Nephron progenitor cell (in vitro differentiated cells): ENCODE measurements at regions not wholly inside any gene's neighbourhood (a gene's known extent, or its start where the extent isn't known, plus 50 kb on each side); places are given as distances from the start of the nearest gene placed in this dataset.
A peak's percentile ranks its signal among the peaks of the same experiment; 100 is the strongest.

Source experiments
- DNase-seq: peaks from one replicate; pipeline ENCODE4 v3.0.0; 2021
- H3K27ac Mint-ChIP-seq: 2 replicates; pipeline ENCODE4 v1.8.0; 2021; ENCODE audit warnings: mild to moderate bottlenecking, moderate library complexity, mixed read lengths
- H3K27me3 Mint-ChIP-seq: 2 replicates; pipeline ENCODE4 v1.8.0; 2021; ENCODE audit warnings: mild to moderate bottlenecking, low read depth, mixed read lengths; ENCODE audit not compliant: poor library complexity
- H3K36me3 Mint-ChIP-seq: 2 replicates; pipeline ENCODE4 v1.8.0; 2021; ENCODE audit warnings: low read depth, mixed read lengths
- H3K4me1 Mint-ChIP-seq: 2 replicates; pipeline ENCODE4 v1.8.0; 2021; ENCODE audit warnings: mixed read lengths
- H3K4me3 Mint-ChIP-seq: 2 replicates; pipeline ENCODE4 v1.8.0; 2021; ENCODE audit warnings: mild to moderate bottlenecking, moderate library complexity, mixed read lengths
- H3K9me3 Mint-ChIP-seq: 2 replicates; pipeline ENCODE4 v1.8.0; 2021; ENCODE audit warnings: mild to moderate bottlenecking, moderate library complexity, mixed read lengths
- TF ChIP-seq, protein P1 (sequence below): fragments of 200-600 bp; sonication (generic); IDR thresholded peaks from 2 replicates; pipeline ENCODE4 v1.5.0; 2021; ENCODE audit warnings: antibody characterized with exemption

DNA sequence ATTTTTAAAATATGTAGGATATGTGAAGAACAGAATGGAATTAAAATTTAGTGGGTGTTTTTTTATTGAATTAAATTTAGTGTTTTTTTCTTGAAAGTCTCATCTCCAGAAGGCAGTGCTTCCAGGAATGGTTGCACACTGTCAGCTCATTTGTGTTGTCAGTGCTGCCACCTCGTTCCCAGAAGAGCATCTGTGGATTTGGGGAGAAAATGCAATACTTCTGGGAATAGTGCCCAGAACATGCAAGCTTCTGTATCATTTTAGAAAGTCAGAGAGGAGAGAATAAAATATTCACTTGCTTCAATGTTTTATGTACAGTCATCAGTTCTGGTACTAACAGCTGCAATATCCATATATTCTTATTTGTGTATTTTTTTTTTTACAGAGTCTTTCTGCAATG lies 608.8 kb downstream of the PCDH7 start:
- H3K4me3 Mint-ChIP-seq: no peak overlapping the region
- no peak overlapping the region for H3K27ac Mint-ChIP-seq
- H3K4me1 Mint-ChIP-seq: no peaks in the 10 kb centered on the region
- no peak for DNase-seq
- H3K36me3 Mint-ChIP-seq: no peaks in the 10 kb centered on the region
- no peaks in the 10 kb centered on the region for H3K9me3 Mint-ChIP-seq
- TF ChIP-seq, protein P1, sequence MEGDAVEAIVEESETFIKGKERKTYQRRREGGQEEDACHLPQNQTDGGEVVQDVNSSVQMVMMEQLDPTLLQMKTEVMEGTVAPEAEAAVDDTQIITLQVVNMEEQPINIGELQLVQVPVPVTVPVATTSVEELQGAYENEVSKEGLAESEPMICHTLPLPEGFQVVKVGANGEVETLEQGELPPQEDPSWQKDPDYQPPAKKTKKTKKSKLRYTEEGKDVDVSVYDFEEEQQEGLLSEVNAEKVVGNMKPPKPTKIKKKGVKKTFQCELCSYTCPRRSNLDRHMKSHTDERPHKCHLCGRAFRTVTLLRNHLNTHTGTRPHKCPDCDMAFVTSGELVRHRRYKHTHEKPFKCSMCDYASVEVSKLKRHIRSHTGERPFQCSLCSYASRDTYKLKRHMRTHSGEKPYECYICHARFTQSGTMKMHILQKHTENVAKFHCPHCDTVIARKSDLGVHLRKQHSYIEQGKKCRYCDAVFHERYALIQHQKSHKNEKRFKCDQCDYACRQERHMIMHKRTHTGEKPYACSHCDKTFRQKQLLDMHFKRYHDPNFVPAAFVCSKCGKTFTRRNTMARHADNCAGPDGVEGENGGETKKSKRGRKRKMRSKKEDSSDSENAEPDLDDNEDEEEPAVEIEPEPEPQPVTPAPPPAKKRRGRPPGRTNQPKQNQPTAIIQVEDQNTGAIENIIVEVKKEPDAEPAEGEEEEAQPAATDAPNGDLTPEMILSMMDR: no peak
- peaks cover 2% of the 10 kb centered on the region for H3K27me3 Mint-ChIP-seq

DNA sequence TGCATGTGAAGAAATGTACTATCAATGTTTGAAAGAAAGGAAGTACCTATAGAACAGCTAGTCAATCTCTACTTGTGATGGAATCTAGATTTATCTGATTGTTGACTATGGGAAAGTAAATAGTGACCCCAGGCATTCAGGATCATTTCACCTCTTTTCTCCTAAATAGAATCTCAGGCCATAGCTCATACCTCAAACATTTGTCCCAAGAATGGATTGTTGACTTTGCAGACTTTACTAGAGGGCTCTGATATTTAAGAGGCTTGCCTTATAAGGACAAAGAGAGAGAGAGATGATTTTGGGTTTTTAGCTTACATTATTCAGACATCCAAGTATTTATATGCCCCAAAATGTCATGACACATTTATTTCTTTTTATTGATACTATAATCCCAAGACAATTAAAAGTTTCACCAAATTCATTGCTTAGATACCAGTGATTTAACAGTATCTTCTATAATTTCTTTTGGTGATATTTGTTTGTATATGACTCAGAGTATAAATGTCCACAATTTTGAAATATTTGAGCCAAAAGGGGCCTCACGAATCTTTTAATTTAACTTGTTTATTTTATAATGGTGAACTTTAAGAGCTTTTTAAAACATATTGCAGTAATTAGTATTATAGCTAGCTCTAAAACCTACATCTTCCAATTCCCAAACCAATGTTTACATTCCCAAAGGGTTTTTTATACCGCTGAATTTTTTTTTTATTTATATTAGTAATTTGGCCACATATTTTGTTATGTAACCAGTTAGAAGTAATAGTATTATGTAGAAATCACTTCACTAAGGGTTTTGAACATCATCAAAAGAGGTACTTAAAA lies 614.1 kb downstream of the PCDH7 start:
- no peak overlapping the region for H3K4me3 Mint-ChIP-seq
- no peak for DNase-seq
- no peaks in the 10 kb centered on the region for H3K36me3 Mint-ChIP-seq
- no peak overlapping the region for H3K27ac Mint-ChIP-seq
- TF ChIP-seq, protein P1: no peak
- H3K27me3 Mint-ChIP-seq: peaks cover 2% of the 10 kb centered on the region
- peaks cover 5% of the 10 kb centered on the region for H3K4me1 Mint-ChIP-seq
- H3K9me3 Mint-ChIP-seq: no peaks in the 10 kb centered on the region

DNA sequence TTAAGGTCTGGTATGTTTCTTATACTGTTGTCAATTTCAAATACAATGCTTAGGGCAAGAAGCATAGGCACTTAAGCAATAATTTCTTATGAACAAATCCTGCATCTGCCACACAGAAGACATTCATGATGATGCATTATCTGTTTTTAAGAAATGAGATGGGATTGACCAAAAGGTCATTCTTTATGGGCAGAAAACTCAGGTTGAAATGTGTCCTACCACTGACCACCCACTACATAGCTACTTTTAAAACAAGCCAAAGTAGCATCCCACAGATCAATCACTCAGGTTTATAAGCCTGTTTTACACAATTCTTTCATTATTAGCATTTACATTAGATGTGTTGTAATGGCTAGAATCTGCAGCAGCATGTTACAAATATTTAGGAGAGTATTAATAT lies 617.8 kb downstream of the PCDH7 start:
- DNase-seq: no peak
- H3K27ac Mint-ChIP-seq: no peak overlapping the region
- peaks cover 16% of the 10 kb centered on the region for H3K36me3 Mint-ChIP-seq
- H3K9me3 Mint-ChIP-seq: peaks cover 17% of the 10 kb centered on the region
- no peak overlapping the region for H3K4me3 Mint-ChIP-seq
- no peaks in the 10 kb centered on the region for H3K27me3 Mint-ChIP-seq
- peaks cover 17% of the 10 kb centered on the region for H3K4me1 Mint-ChIP-seq
- TF ChIP-seq, protein P1: no peak

DNA sequence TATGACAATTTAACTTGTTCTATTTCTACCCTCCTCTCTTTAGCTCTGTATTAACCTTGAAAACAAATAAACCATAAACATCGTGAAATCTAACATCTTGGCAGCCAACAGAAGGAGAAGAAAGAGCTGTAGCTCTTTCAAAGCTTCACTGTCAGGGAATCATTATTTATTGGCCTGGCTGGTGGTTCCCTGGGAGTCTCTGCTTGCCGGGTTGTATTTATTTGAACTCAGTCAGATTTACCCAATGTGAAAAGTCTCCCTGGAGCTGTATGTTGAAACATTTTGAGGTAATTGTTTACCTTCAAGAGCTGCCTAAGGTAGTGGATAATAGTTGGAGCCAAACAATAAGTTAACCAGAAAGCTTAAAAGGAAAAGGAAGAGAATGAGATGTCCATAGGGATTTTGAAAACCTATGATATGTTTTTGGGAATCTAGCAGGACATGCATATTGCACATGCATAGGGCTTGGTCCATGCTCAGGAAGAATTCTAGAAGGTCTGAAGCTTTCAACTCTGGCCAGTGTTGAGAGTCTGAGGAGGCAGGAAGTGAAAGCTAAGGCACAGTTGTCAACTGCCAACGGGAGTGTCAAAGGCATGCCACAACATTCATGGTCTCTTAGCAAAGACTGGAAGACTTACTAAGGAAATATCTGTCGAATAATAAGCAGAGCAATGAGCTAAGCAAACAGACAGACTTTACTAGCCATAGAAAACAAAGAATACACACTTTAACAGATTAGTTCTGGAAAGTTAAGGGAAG lies 621.6 kb downstream of the PCDH7 start:
- Mint-ChIP-seq H3K27ac (peak overlapping the region; percentile 73), H3K36me3 (peaks cover 16% of the 10 kb centered on the region), H3K9me3 (peaks cover 27% of the 10 kb centered on the region), H3K27me3 (peaks cover 3% of the 10 kb centered on the region), H3K4me1 (peaks cover 17% of the 10 kb centered on the region), H3K4me3 (no peak overlapping the region)
- TF ChIP-seq, protein P1: no peak
- no peak for DNase-seq

DNA sequence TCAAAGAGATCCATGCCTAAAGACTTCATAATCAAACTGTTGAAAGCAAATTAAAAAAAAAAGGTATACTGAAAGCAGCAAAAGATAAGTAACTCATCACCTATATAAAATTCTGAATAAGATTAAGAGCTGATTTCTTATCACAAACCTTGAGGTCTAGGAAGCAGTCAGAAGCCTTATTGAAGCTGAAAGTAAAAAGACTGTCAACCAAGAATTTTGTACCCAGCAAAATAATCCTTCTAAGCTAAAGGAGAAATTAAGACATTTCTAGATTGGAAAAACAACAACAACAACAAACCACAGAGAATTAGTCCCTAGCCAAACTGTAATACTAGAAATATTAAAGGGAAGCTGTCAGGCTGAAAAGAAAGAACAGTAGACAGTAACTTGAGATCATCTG lies 622.9 kb downstream of the PCDH7 start:
- DNase-seq: no peak
- Mint-ChIP-seq H3K36me3 (peaks cover 16% of the 10 kb centered on the region), H3K27me3 (peaks cover 3% of the 10 kb centered on the region), H3K27ac (no peak overlapping the region), H3K4me1 (peaks cover 17% of the 10 kb centered on the region), H3K4me3 (no peak overlapping the region), H3K9me3 (peaks cover 27% of the 10 kb centered on the region)
- TF ChIP-seq, protein P1: no peak
